ENCODE measurements at regions not wholly inside any gene's neighbourhood (a gene's known extent, or its start where the extent isn't known, plus 50 kb on each side); places are given as distances from the start of the nearest gene placed in this dataset.

GRCh38 chr1:217369271-217369981 lies 261.5 kb downstream of the GPATCH2 start (continued):
- TF ChIP-seq AFF1 (IDR thresholded peaks at IDR 0.05; ENCODE audit: low read depth in 1 of 2, partially characterized antibody in 2 of 2) (no peak), KHSRP (IDR thresholded peaks at IDR 0.05) (no peak)

- Histone ChIP-seq H3K9me1 (ENCODE audit: control insufficient read depth, insufficient read depth, low read length) (no peaks in the 10 kb centered on the region), H3K9me3 (replicated peaks; ENCODE audit: control insufficient read depth, insufficient read depth, low read depth, low read length) (no peaks in the 10 kb centered on the region; the same call in 1 of the 2 replicates), H3K36me3 (ENCODE audit: control insufficient read depth, insufficient read depth, low read length) (no peaks in the 10 kb centered on the region), H4K20me1 (replicated peaks; ENCODE audit: control insufficient read depth, insufficient read depth, low read length) (no peaks in the 10 kb centered on the region), H2AFZ (ENCODE audit: low read depth, low read length) (no peak overlapping the region), H3K79me2 (ENCODE audit: control insufficient read depth, insufficient read depth, low read length) (no peaks in the 10 kb centered on the region), H3K4me1 (replicated peaks in 1 of 2; ENCODE audit: control insufficient read depth in 2 of 2, insufficient read depth in 2 of 2, low read length in 2 of 2) (no peaks in the 10 kb centered on the region), H3K4me2 (ENCODE audit: insufficient read depth, low read length) (no peak overlapping the region), H3K4me3 (no peak overlapping the region), H3K27ac (ENCODE audit: extremely low read depth, low read depth, low read length) (no peak overlapping the region), H3K9ac (ENCODE audit: insufficient read depth in 1 of 2, low read depth in 2 of 2, low read length in 2 of 2) (no peak overlapping the region), H3K27me3 (ENCODE audit: control insufficient read depth in 2 of 2, insufficient read depth in 2 of 2, low read length in 2 of 2) (no peaks in the 10 kb centered on the region)
- FAIRE-seq: no peak
- intact Hi-C loops (cut with micrococcal nuclease) (no loop called here), in situ Hi-C loops (cut with MboI) (no loop called here)
- 0% methylated on average over 3 of the region's 3 CpGs for WGBS (ENCODE audit: insufficient coverage, low coverage, missing lambda C conversion rate)
- POLR2A ChIA-PET: no interaction called here
- ATAC-seq: no peak
- CTCF ChIA-PET (ENCODE audit: low intra/inter-chr PET ratio): no interaction called here
- no peak for DNase-seq (ENCODE audit: extremely low read depth in 1 of 4, low spot score in 3 of 4)
- no TSS peak for BruUV-seq (replicated peaks)
- TF ChIP-seq ZNF561 (CRISPR knock-in tag; conservative IDR thresholded peaks at IDR 0.05) (no peak), MGA (IDR thresholded peaks at IDR 0.05) (no peak), SMAD3 (CRISPR knock-in tag; conservative IDR thresholded peaks at IDR 0.05) (no peak)
Observed at GRCh38 chr1:217364220-217364619, 266.7 kb downstream of the GPATCH2 start.
